ENCODE measurements at regions not wholly inside any gene's neighbourhood (a gene's known extent, or its start where the extent isn't known, plus 50 kb on each side); places are given as distances from the start of the nearest gene placed in this dataset.

GRCh38 chr22:47247579-47248240, 485.3 kb downstream of the TBC1D22A start:
- DNase-seq (ENCODE audit: low spot score): no peak
- Histone ChIP-seq H3K9me3 (ENCODE audit: severe bottlenecking) (no peaks in the 10 kb centered on the region), H3K36me3 (ENCODE audit: low read depth) (no peaks in the 10 kb centered on the region), H3K4me1 (ENCODE audit: insufficient read depth, poor library complexity, severe bottlenecking) (no peaks in the 10 kb centered on the region), H3K4me3 (ENCODE audit: severe bottlenecking) (no peak overlapping the region), H3K27ac (ENCODE audit: poor library complexity, severe bottlenecking) (no peak overlapping the region), H3K27me3 (ENCODE audit: insufficient read depth, poor library complexity, severe bottlenecking) (peaks cover 3% of the 10 kb centered on the region)
- no peak for TF ChIP-seq CTCF (IDR thresholded peaks at IDR 0.05; ENCODE audit: poor library complexity, severe bottlenecking)
- ATAC-seq (ENCODE audit: low read depth): no peak

- no peak overlapping the region for H3K27ac ChIP-seq (ENCODE audit: poor library complexity, severe bottlenecking)
Observed at GRCh38 chr22:47245786-47246185, 483.3 kb downstream of the TBC1D22A start.

GRCh38 chr22:47245286-47245685, 482.8 kb downstream of the TBC1D22A start:
- Histone ChIP-seq H3K9me3 (ENCODE audit: severe bottlenecking) (no peaks in the 10 kb centered on the region), H3K4me3 (ENCODE audit: severe bottlenecking) (no peak overlapping the region), H3K36me3 (ENCODE audit: low read depth) (no peaks in the 10 kb centered on the region), H3K27ac (ENCODE audit: poor library complexity, severe bottlenecking) (no peak overlapping the region), H3K27me3 (ENCODE audit: insufficient read depth, poor library complexity, severe bottlenecking) (peaks cover 10% of the 10 kb centered on the region), H3K4me1 (ENCODE audit: insufficient read depth, poor library complexity, severe bottlenecking) (no peaks in the 10 kb centered on the region)
- DNase-seq (ENCODE audit: low spot score) (no peak), ATAC-seq (ENCODE audit: low read depth) (no peak)
- TF ChIP-seq CTCF (IDR thresholded peaks at IDR 0.05; ENCODE audit: poor library complexity, severe bottlenecking): no peak

More at GRCh38 chr22:47245786-47246185, 483.3 kb downstream of the TBC1D22A start:
- Histone ChIP-seq H3K9me3 (ENCODE audit: severe bottlenecking) (no peaks in the 10 kb centered on the region), H3K27me3 (ENCODE audit: insufficient read depth, poor library complexity, severe bottlenecking) (peaks cover 7% of the 10 kb centered on the region), H3K4me1 (ENCODE audit: insufficient read depth, poor library complexity, severe bottlenecking) (no peaks in the 10 kb centered on the region), H3K36me3 (ENCODE audit: low read depth) (no peaks in the 10 kb centered on the region), H3K4me3 (ENCODE audit: severe bottlenecking) (no peak overlapping the region)
- no peak for DNase-seq (ENCODE audit: low spot score)
- no peak for TF ChIP-seq CTCF (IDR thresholded peaks at IDR 0.05; ENCODE audit: poor library complexity, severe bottlenecking)
- ATAC-seq (ENCODE audit: low read depth): no peak

GRCh38 chr22:47240116-47240515, 477.7 kb downstream of the TBC1D22A start:
- no peaks in the 10 kb centered on the region for H3K9me3 ChIP-seq (ENCODE audit: severe bottlenecking)
- H3K4me1 ChIP-seq (ENCODE audit: insufficient read depth, poor library complexity, severe bottlenecking): no peaks in the 10 kb centered on the region
- no peak overlapping the region for H3K27ac ChIP-seq (ENCODE audit: poor library complexity, severe bottlenecking)
- TF ChIP-seq CTCF (IDR thresholded peaks at IDR 0.05; ENCODE audit: poor library complexity, severe bottlenecking): no peak
- no peak overlapping the region for H3K4me3 ChIP-seq (ENCODE audit: severe bottlenecking)
- peaks cover 7% of the 10 kb centered on the region for H3K27me3 ChIP-seq (ENCODE audit: insufficient read depth, poor library complexity, severe bottlenecking)
- DNase-seq (ENCODE audit: low spot score): no peak
- ATAC-seq (ENCODE audit: low read depth): no peak
- H3K36me3 ChIP-seq (ENCODE audit: low read depth): no peaks in the 10 kb centered on the region

- ATAC-seq (ENCODE audit: low read depth): no peak
- TF ChIP-seq CTCF (IDR thresholded peaks at IDR 0.05; ENCODE audit: poor library complexity, severe bottlenecking): no peak
- no peaks in the 10 kb centered on the region for H3K9me3 ChIP-seq (ENCODE audit: severe bottlenecking)
Observed at GRCh38 chr22:47239474-47239860, 477.0 kb downstream of the TBC1D22A start.

More at GRCh38 chr22:47239474-47239860, 477.0 kb downstream of the TBC1D22A start:
- H3K36me3 ChIP-seq (ENCODE audit: low read depth): no peaks in the 10 kb centered on the region
- no peak overlapping the region for H3K27ac ChIP-seq (ENCODE audit: poor library complexity, severe bottlenecking)
- peaks cover 7% of the 10 kb centered on the region for H3K27me3 ChIP-seq (ENCODE audit: insufficient read depth, poor library complexity, severe bottlenecking)
- no peak overlapping the region for H3K4me3 ChIP-seq (ENCODE audit: severe bottlenecking)
- H3K4me1 ChIP-seq (ENCODE audit: insufficient read depth, poor library complexity, severe bottlenecking): no peaks in the 10 kb centered on the region
- no peak for DNase-seq (ENCODE audit: low spot score)
